ENCODE measurements at regions not wholly inside any gene's neighbourhood (a gene's known extent, or its start where the extent isn't known, plus 50 kb on each side); places are given as distances from the start of the nearest gene placed in this dataset.

DNA sequence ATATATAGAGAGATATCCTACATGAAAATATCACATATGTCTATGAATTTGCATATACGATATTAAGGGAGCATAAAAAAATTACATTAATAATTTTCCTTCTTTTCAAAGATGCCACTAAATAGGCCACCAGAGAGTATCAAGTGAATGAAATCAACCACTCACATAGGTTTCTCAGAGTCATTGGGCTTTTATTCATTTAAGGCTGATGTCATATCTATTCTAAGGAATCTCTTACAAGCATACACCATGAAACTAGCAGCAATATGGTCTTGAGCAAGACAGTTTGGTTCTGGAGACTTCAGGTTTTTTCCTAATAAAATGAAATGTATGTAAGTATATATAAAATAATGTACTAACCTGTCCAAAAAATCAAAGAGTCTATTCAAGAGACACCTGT, 420.4 kb downstream of the PLA2G4A start:
- TF ChIP-seq, protein P1, sequence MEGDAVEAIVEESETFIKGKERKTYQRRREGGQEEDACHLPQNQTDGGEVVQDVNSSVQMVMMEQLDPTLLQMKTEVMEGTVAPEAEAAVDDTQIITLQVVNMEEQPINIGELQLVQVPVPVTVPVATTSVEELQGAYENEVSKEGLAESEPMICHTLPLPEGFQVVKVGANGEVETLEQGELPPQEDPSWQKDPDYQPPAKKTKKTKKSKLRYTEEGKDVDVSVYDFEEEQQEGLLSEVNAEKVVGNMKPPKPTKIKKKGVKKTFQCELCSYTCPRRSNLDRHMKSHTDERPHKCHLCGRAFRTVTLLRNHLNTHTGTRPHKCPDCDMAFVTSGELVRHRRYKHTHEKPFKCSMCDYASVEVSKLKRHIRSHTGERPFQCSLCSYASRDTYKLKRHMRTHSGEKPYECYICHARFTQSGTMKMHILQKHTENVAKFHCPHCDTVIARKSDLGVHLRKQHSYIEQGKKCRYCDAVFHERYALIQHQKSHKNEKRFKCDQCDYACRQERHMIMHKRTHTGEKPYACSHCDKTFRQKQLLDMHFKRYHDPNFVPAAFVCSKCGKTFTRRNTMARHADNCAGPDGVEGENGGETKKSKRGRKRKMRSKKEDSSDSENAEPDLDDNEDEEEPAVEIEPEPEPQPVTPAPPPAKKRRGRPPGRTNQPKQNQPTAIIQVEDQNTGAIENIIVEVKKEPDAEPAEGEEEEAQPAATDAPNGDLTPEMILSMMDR (IDR thresholded peaks at IDR 0.05; ENCODE audit: low read length): no peak
- TF ChIP-seq EZH2 (IDR thresholded peaks at IDR 0.05; ENCODE audit: borderline replicate concordance, low read length): no peak
